ENCODE measurements at regions not wholly inside any gene's neighbourhood (a gene's known extent, or its start where the extent isn't known, plus 50 kb on each side); places are given as distances from the start of the nearest gene placed in this dataset.

DNA sequence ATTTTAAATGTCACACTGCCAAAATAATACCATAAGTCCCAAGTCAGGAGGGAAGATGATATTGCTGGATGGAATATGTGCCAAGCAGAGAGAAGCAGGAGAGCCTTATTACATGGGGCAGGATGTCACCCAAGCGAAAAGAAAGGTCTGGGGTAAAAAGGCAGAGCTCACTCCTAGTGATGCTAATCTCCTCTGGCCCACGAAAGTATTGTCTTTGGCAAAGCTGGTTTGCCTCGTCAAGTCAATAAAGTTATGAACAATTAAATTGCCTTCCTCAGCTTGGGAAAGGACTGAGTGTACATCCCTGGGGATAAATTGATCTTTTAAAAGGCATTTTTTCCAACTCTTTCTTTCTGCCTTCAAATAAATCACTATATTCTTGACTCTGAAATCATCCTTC lies 220.6 kb downstream of the DMAC1 start:
- TF ChIP-seq, protein P1, sequence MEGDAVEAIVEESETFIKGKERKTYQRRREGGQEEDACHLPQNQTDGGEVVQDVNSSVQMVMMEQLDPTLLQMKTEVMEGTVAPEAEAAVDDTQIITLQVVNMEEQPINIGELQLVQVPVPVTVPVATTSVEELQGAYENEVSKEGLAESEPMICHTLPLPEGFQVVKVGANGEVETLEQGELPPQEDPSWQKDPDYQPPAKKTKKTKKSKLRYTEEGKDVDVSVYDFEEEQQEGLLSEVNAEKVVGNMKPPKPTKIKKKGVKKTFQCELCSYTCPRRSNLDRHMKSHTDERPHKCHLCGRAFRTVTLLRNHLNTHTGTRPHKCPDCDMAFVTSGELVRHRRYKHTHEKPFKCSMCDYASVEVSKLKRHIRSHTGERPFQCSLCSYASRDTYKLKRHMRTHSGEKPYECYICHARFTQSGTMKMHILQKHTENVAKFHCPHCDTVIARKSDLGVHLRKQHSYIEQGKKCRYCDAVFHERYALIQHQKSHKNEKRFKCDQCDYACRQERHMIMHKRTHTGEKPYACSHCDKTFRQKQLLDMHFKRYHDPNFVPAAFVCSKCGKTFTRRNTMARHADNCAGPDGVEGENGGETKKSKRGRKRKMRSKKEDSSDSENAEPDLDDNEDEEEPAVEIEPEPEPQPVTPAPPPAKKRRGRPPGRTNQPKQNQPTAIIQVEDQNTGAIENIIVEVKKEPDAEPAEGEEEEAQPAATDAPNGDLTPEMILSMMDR (IDR thresholded peaks at IDR 0.05; ENCODE audit: low read depth, low read length): no peak
- TF ChIP-seq EZH2phosphoT487 (IDR thresholded peaks at IDR 0.05; ENCODE audit: low read depth): no peak

All from OCI-LY3 (cell line).